ENCODE measurements at regions not wholly inside any gene's neighbourhood (a gene's known extent, or its start where the extent isn't known, plus 50 kb on each side); places are given as distances from the start of the nearest gene placed in this dataset.

- ATAC-seq: no peak
- Histone ChIP-seq H3K4me3 (no peak overlapping the region), H3K4me2 (no peak overlapping the region), H3K9me3 (no peaks in the 10 kb centered on the region), H3K27ac (no peak overlapping the region), H3K4me1 (no peaks in the 10 kb centered on the region)
- POLR2A ChIA-PET: no interaction called here
- CTCF ChIA-PET: no interaction called here
- TF ChIP-seq KDM1A (IDR thresholded peaks at IDR 0.05; ENCODE audit: low read depth) (no peak), HDAC2 (IDR thresholded peaks at IDR 0.05) (no peak), HEYL (CRISPR knock-in tag; IDR thresholded peaks at IDR 0.05) (no peak), EHF (CRISPR knock-in tag; IDR thresholded peaks at IDR 0.05) (no peak), BCL3 (IDR thresholded peaks at IDR 0.05) (no peak), ZNF302 (CRISPR knock-in tag; IDR thresholded peaks at IDR 0.05) (no peak), RNF2 (IDR thresholded peaks at IDR 0.05; ENCODE audit: borderline replicate concordance, low read depth) (no peak), FOXS1 (CRISPR knock-in tag; IDR thresholded peaks at IDR 0.05) (no peak), JUNB (IDR thresholded peaks at IDR 0.05) (no peak), FOSB (CRISPR knock-in tag; IDR thresholded peaks at IDR 0.05) (no peak), CHD4 (IDR thresholded peaks at IDR 0.05; ENCODE audit: borderline replicate concordance) (no peak), MAZ (IDR thresholded peaks at IDR 0.05; ENCODE audit: borderline replicate concordance, low read depth, low read length) (no peak), SREBF2 (IDR thresholded peaks at IDR 0.05) (no peak)
- WGBS (ENCODE audit: missing lambda C conversion rate): 69% methylated on average over 2 of the region's 2 CpGs
- FAIRE-seq: no peak
- no peak for DNase-seq (ENCODE audit: low read depth in 1 of 2, low spot score in 1 of 2)
Observed at GRCh38 chr4:141448490-141448889, 187.9 kb upstream of the IL15 start.

DNA sequence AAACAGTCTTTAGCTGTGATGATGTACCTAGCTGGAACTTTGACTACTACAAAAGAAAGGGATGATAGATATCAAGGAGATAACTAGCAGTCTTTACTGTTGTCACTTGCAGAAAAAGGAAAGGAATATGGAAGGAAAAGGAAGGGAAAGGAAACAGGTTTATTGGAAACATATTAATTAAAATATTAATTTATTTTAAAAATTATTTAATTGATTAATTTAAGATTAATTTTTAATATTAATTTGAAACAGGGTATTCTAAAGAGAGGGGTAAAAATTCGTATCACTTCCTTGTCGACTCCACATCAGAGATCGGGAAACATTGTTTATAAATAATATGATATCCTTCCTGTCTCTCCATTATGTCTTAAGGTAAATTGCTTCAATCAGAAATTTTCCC is 186.5 kb upstream of the IL15 start:
- no peak for FAIRE-seq
- H3K4me2 ChIP-seq: no peak overlapping the region
- no peaks in the 10 kb centered on the region for H3K9me3 ChIP-seq
- 68% methylated on average over 3 of the region's 3 CpGs for WGBS (ENCODE audit: missing lambda C conversion rate)
- CTCF ChIA-PET: no interaction called here
- no peak overlapping the region for H3K27ac ChIP-seq
- POLR2A ChIA-PET: no interaction called here
- TF ChIP-seq ZNF302 (CRISPR knock-in tag; IDR thresholded peaks at IDR 0.05): no peak
- TF ChIP-seq KDM1A (IDR thresholded peaks at IDR 0.05; ENCODE audit: low read depth): no peak
- TF ChIP-seq RAD21 (conservative IDR thresholded peaks at IDR 0.05 in 1 of 2, IDR thresholded peaks at IDR 0.05 in 1 of 2): no peak
- TF ChIP-seq FOSL2 (IDR thresholded peaks at IDR 0.05): no peak
- TF ChIP-seq FOSL2 (CRISPR knock-in tag; IDR thresholded peaks at IDR 0.05): no peak
- TF ChIP-seq CBX2 (IDR thresholded peaks at IDR 0.05; ENCODE audit: borderline replicate concordance, low read depth): no peak
- no peak for TF ChIP-seq KDM5A (IDR thresholded peaks at IDR 0.05)
- no peak for TF ChIP-seq TFCP2L1 (CRISPR knock-in tag; IDR thresholded peaks at IDR 0.05)
- TF ChIP-seq, protein P1, sequence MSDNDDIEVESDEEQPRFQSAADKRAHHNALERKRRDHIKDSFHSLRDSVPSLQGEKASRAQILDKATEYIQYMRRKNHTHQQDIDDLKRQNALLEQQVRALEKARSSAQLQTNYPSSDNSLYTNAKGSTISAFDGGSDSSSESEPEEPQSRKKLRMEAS (IDR thresholded peaks at IDR 0.05): no peak
- TF ChIP-seq, protein P2, sequence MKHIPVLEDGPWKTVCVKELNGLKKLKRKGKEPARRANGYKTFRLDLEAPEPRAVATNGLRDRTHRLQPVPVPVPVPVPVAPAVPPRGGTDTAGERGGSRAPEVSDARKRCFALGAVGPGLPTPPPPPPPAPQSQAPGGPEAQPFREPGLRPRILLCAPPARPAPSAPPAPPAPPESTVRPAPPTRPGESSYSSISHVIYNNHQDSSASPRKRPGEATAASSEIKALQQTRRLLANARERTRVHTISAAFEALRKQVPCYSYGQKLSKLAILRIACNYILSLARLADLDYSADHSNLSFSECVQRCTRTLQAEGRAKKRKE (CRISPR knock-in tag; IDR thresholded peaks at IDR 0.05; ENCODE audit: low read depth): no peak
- TF ChIP-seq NFE2L2 (conservative IDR thresholded peaks at IDR 0.05; ENCODE audit: low read length): no peak
- TF ChIP-seq HEYL (CRISPR knock-in tag; IDR thresholded peaks at IDR 0.05): no peak
- no peak for TF ChIP-seq FOXS1 (CRISPR knock-in tag; IDR thresholded peaks at IDR 0.05)
- TF ChIP-seq MYC (IDR thresholded peaks at IDR 0.05; ENCODE audit: borderline replicate concordance, low read length): no peak
- TF ChIP-seq MAZ (IDR thresholded peaks at IDR 0.05; ENCODE audit: borderline replicate concordance, low read depth, low read length): no peak
- no peak for TF ChIP-seq GATA3 (IDR thresholded peaks at IDR 0.05; ENCODE audit: borderline replicate concordance)
- no peak for TF ChIP-seq MAFK (IDR thresholded peaks at IDR 0.05; ENCODE audit: partially characterized antibody)
- TF ChIP-seq POLR2AphosphoS2 (conservative IDR thresholded peaks at IDR 0.05; ENCODE audit: low read length): no peak
- no peak overlapping the region for H3K4me3 ChIP-seq
- no peak for ATAC-seq
- no peaks in the 10 kb centered on the region for H3K4me1 ChIP-seq
- no peak for DNase-seq (ENCODE audit: low read depth in 1 of 2, low spot score in 1 of 2)
